BLaER1 (cell line): ENCODE measurements at regions not wholly inside any gene's neighbourhood (a gene's known extent, or its start where the extent isn't known, plus 50 kb on each side); places are given as distances from the start of the nearest gene placed in this dataset.

Experiments
- H3K27ac ChIP-seq: shearing (Covaris generic); formaldehyde crosslinking; 2 replicates; pipeline ENCODE4 v1.8.1; 2022
- H3K27me3 ChIP-seq: shearing (Covaris generic); formaldehyde crosslinking; 2 replicates; pipeline ENCODE4 v1.8.1; 2022
- H3K36me3 ChIP-seq: shearing (Covaris generic); formaldehyde crosslinking; 2 replicates; pipeline ENCODE4 v1.8.1; 2022
- H3K4me1 ChIP-seq: shearing (Covaris generic); formaldehyde crosslinking; 2 replicates; pipeline ENCODE4 v1.8.1; 2022
- H3K4me2 ChIP-seq: shearing (Covaris generic); formaldehyde crosslinking; 2 replicates; pipeline ENCODE4 v1.8.1; 2022
- H3K4me3 ChIP-seq: shearing (Covaris generic); formaldehyde crosslinking; 2 replicates; pipeline ENCODE4 v1.8.1; 2022
- H3K9ac ChIP-seq: shearing (Covaris generic); formaldehyde crosslinking; 2 replicates; pipeline ENCODE4 v1.8.1; 2022
- H3K9me3 ChIP-seq: shearing (Covaris generic); formaldehyde crosslinking; 2 replicates; pipeline ENCODE4 v1.8.1; 2022
- H4K20me1 ChIP-seq: shearing (Covaris generic); formaldehyde crosslinking; 2 replicates; pipeline ENCODE4 v1.8.1; 2022
- Cebpa-rat ChIP-seq: shearing (Covaris generic); IDR thresholded peaks from 2 replicates; pipeline ENCODE4 v1.8.1; 2022

- H3K27ac ChIP-seq = no peak overlapping the region
- H3K9me3 ChIP-seq = no peaks in the 10 kb centered on the region
- no peaks in the 10 kb centered on the region for H3K27me3 ChIP-seq
- H3K4me1 ChIP-seq = peaks cover 16% of the 10 kb centered on the region
- TF ChIP-seq Cebpa-rat = no peak
- no peak overlapping the region for H3K4me3 ChIP-seq
- no peaks in the 10 kb centered on the region for H4K20me1 ChIP-seq
- H3K9ac ChIP-seq = no peak overlapping the region
- H3K4me2 ChIP-seq = no peak overlapping the region
- no peaks in the 10 kb centered on the region for H3K36me3 ChIP-seq
These were observed 60.1 kb upstream of the KCNG1 start for GRCh38 chr20:51082988-51083387.

- Histone ChIP-seq H3K36me3 (no peaks in the 10 kb centered on the region), H3K27me3 (no peaks in the 10 kb centered on the region), H3K27ac (no peak overlapping the region), H4K20me1 (no peaks in the 10 kb centered on the region), H3K9me3 (no peaks in the 10 kb centered on the region), H3K4me2 (no peak overlapping the region), H3K4me3 (no peak overlapping the region), H3K4me1 (peaks cover 14% of the 10 kb centered on the region), H3K9ac (no peak overlapping the region)
- no peak for TF ChIP-seq Cebpa-rat
These were observed 57.6 kb upstream of the KCNG1 start for GRCh38 chr20:51080516-51080915.

- no peaks in the 10 kb centered on the region for H3K9me3 ChIP-seq
- H3K9ac ChIP-seq = no peak overlapping the region
- no peak overlapping the region for H3K4me3 ChIP-seq
- H4K20me1 ChIP-seq = no peaks in the 10 kb centered on the region
- H3K27me3 ChIP-seq = no peaks in the 10 kb centered on the region
- no peaks in the 10 kb centered on the region for H3K36me3 ChIP-seq
- H3K4me1 ChIP-seq = peaks cover 14% of the 10 kb centered on the region
- no peak overlapping the region for H3K27ac ChIP-seq
- no peak overlapping the region for H3K4me2 ChIP-seq
- no peak for TF ChIP-seq Cebpa-rat
These were observed 56.6 kb upstream of the KCNG1 start for GRCh38 chr20:51079488-51079887.

- Histone ChIP-seq H3K27me3 (no peaks in the 10 kb centered on the region), H3K9ac (no peak overlapping the region), H4K20me1 (no peaks in the 10 kb centered on the region), H3K4me3 (no peak overlapping the region), H3K27ac (no peak overlapping the region), H3K4me2 (no peak overlapping the region), H3K4me1 (peaks cover 14% of the 10 kb centered on the region), H3K36me3 (no peaks in the 10 kb centered on the region), H3K9me3 (0 out of 2 replicates have a peak, but pooled peaks cover 4% of the 10 kb centered on the region)
- no peak for TF ChIP-seq Cebpa-rat
These were observed 54.8 kb upstream of the KCNG1 start for GRCh38 chr20:51077686-51078060.

- no peak overlapping the region for H3K27ac ChIP-seq
- H3K27me3 ChIP-seq = no peaks in the 10 kb centered on the region
- H3K36me3 ChIP-seq = no peaks in the 10 kb centered on the region
- H3K4me1 ChIP-seq = peaks cover 14% of the 10 kb centered on the region
- no peak overlapping the region for H3K4me3 ChIP-seq
- no peak overlapping the region for H3K9ac ChIP-seq
- no peaks in the 10 kb centered on the region for H4K20me1 ChIP-seq
- TF ChIP-seq Cebpa-rat = no peak
- 0 out of 2 replicates have a peak, but pooled peaks cover 4% of the 10 kb centered on the region for H3K9me3 ChIP-seq
- H3K4me2 ChIP-seq = no peak overlapping the region
These were observed 54.1 kb upstream of the KCNG1 start for GRCh38 chr20:51076786-51077685.

- TF ChIP-seq Cebpa-rat = no peak
- H3K9me3 ChIP-seq = 0 out of 2 replicates have a peak, but pooled peaks cover 4% of the 10 kb centered on the region
- H3K4me3 ChIP-seq = no peak overlapping the region
- no peak overlapping the region for H3K4me2 ChIP-seq
- H3K36me3 ChIP-seq = no peaks in the 10 kb centered on the region
- no peak overlapping the region for H3K9ac ChIP-seq
- H3K27me3 ChIP-seq = no peaks in the 10 kb centered on the region
- H4K20me1 ChIP-seq = no peaks in the 10 kb centered on the region
- no peak overlapping the region for H3K27ac ChIP-seq
- H3K4me1 ChIP-seq = peaks cover 14% of the 10 kb centered on the region
These were observed 51.2 kb upstream of the KCNG1 start for GRCh38 chr20:51074062-51074461.
